Aorta (tissue), 5 donors: ENCODE measurements at regions not wholly inside any gene's neighbourhood (a gene's known extent, or its start where the extent isn't known, plus 50 kb on each side); places are given as distances from the start of the nearest gene placed in this dataset.
A peak's percentile ranks its signal among the peaks of the same experiment; 100 is the strongest.

ENCODE experiments used
- ATAC-seq: fragments of 200-7000 bp; cut with Tn5 transposase; one replicate; pipeline ENCODE4 v1.9.1; 2022; ENCODE audit warnings: moderate library complexity; ENCODE audit not compliant: low FRiP score
- DNase-seq, 2 donors: peaks; one replicate each; pipeline ENCODE4 v3.0.0-alpha.2; 2020
- H3K27ac ChIP-seq, 2 donors: one replicate each; pipeline ENCODE4 v1.5.1; 2013; ENCODE audit warnings: low read length in 2 of 2, mild to moderate bottlenecking in 2 of 2, moderate library complexity in 2 of 2, control low read depth in 1 of 2, inconsistent platforms in 1 of 2, low read depth in 1 of 2
- H3K27me3 ChIP-seq, 2 donors: one replicate each; pipeline ENCODE4 v1.6.1; 2013; ENCODE audit warnings: control low read depth in 1 of 2, low read length in 1 of 2, mild to moderate bottlenecking in 1 of 2, moderate library complexity in 1 of 2; ENCODE audit not compliant: insufficient read depth in 2 of 2, control insufficient read depth in 1 of 2
- H3K36me3 ChIP-seq, 2 donors: one replicate each; pipeline ENCODE4 v1.6.1; 2013; ENCODE audit warnings: control low read depth in 1 of 2, low read length in 1 of 2, mild to moderate bottlenecking in 1 of 2; ENCODE audit not compliant: insufficient read depth in 2 of 2, control insufficient read depth in 1 of 2
- H3K4me1 ChIP-seq, 2 donors: one replicate each; pipeline ENCODE4 v1.6.1; 2013; ENCODE audit warnings: low read length in 2 of 2, control low read depth in 1 of 2, mild to moderate bottlenecking in 1 of 2, moderate library complexity in 1 of 2; ENCODE audit not compliant: insufficient read depth in 2 of 2, control insufficient read depth in 1 of 2
- H3K4me3 ChIP-seq, 2 donors: one replicate each; pipeline ENCODE4 v1.5.1; 2013; ENCODE audit warnings: low read length in 2 of 2, control low read depth in 1 of 2, mild to moderate bottlenecking in 1 of 2
- H3K9me3 ChIP-seq: one replicate; pipeline ENCODE4 v1.6.1; 2013; ENCODE audit warnings: mild to moderate bottlenecking, low read length; ENCODE audit not compliant: control insufficient read depth
- WGBS, 2 donors: extraction: QIAGEN DNeasy Blood & Tissue Kit; methylation state at CpG; one replicate each; pipeline ENCODE4 v1.1.7; 2013; 5-methylcytosine and 5-hydroxymethylcytosine counted together
- intact Hi-C, 2 donors: fragments of 100-400 bp; cut with DNase I; formaldehyde crosslinking; loops; one replicate each; pipeline versions ENCODE4 v1.14.2 to v1.15.0; 2022
- donor health status: healthy with polysubstance abuse.
- donor health status: Bipolar disorder and iron deficiency.
- donor health status: DM: no; HTN: no; CAD: no.
- donor health status: DM: no; HTN: no; CAD: no.
- donor health status: DM: yes; HTN: yes; CAD: no.

GRCh38 chr15:62400778-62401177, 235.7 kb upstream of the C2CD4B start:
- DNase-seq (no peak), ATAC-seq (no peak)
- intact Hi-C loops, result loop anchor here (5.0 kb wide), 2 partner anchors 57 to 67 kb away; no protein-coding TSS in a partner anchor
- WGBS, 2 donors, result 37 to 43% methylated on average over 5 of the region's 5 CpGs
- Histone ChIP-seq H3K27ac (no peak overlapping the region), H3K36me3 (no peaks in the 10 kb centered on the region), H3K4me1 (peaks cover 0 to 9% of the 10 kb centered on the region in 2 donors), H3K27me3 (no peaks in the 10 kb centered on the region), H3K4me3 (no peak overlapping the region), H3K9me3 (no peaks in the 10 kb centered on the region)

GRCh38 chr15:62402687-62403086, 237.6 kb upstream of the C2CD4B start:
- H3K4me3 ChIP-seq, result no peak overlapping the region
- intact Hi-C loops, result loop anchor here (5.0 kb wide), 2 partner anchors 55 to 65 kb away; no protein-coding TSS in a partner anchor

GRCh38 chr15:62403164-62403809, 238.2 kb upstream of the C2CD4B start:
- Histone ChIP-seq H3K4me1 (peaks cover 0 to 5% of the 10 kb centered on the region in 2 donors), H3K27ac (peak overlapping the region in 1 of 2 donors; percentile 37), H3K36me3 (no peaks in the 10 kb centered on the region), H3K27me3 (no peaks in the 10 kb centered on the region), H3K9me3 (no peaks in the 10 kb centered on the region), H3K4me3 (no peak overlapping the region)
- WGBS, 2 donors, result 47 to 52% methylated on average over 8 of the region's 8 CpGs
- intact Hi-C loops, result loop anchor here (5.0 kb wide), 2 partner anchors 54 to 64 kb away; no protein-coding TSS in a partner anchor
- ATAC-seq (no peak), DNase-seq (no peak)

More at GRCh38 chr15:62402687-62403086, 237.6 kb upstream of the C2CD4B start:
- H3K36me3 ChIP-seq, result no peaks in the 10 kb centered on the region
- H3K27me3 ChIP-seq, result no peaks in the 10 kb centered on the region
- peaks cover 0 to 5% of the 10 kb centered on the region in 2 donors for H3K4me1 ChIP-seq
- WGBS, 2 donors, result 86 to 87% methylated on average over 6 of the region's 6 CpGs
- no peak for DNase-seq
- no peak for ATAC-seq
- peak overlapping the region in 1 of 2 donors; percentile 83 for H3K27ac ChIP-seq
- H3K9me3 ChIP-seq, result no peaks in the 10 kb centered on the region

- intact Hi-C loops, result loop anchor here (5.0 kb wide), 2 partner anchors 53 to 63 kb away; no protein-coding TSS in a partner anchor
- ATAC-seq, result no peak
- Histone ChIP-seq H3K27me3 (no peaks in the 10 kb centered on the region), H3K27ac (no peak overlapping the region), H3K9me3 (no peaks in the 10 kb centered on the region), H3K4me1 (peaks cover 0 to 5% of the 10 kb centered on the region in 2 donors), H3K4me3 (no peak overlapping the region), H3K36me3 (no peaks in the 10 kb centered on the region)
- no peak for DNase-seq
- 71 to 73% methylated on average over 7 of the region's 7 CpGs for WGBS, 2 donors
Observed at GRCh38 chr15:62404194-62404985, 239.3 kb upstream of the C2CD4B start.

- ATAC-seq, result no peak
- H3K4me1 ChIP-seq, result peaks cover 0 to 6% of the 10 kb centered on the region in 2 donors
- WGBS, 2 donors, result 87 to 96% methylated on average over 1 of the region's 1 CpG
Observed at GRCh38 chr15:62406305-62406891, 241.3 kb upstream of the C2CD4B start.

GRCh38 chr15:62407216-62407615, 242.1 kb upstream of the C2CD4B start:
- ATAC-seq (no peak), DNase-seq (no peak)
- intact Hi-C loops, result no loop called here
- Histone ChIP-seq H3K4me3 (no peak overlapping the region), H3K36me3 (no peaks in the 10 kb centered on the region), H3K4me1 (peaks cover 0 to 8% of the 10 kb centered on the region in 2 donors), H3K9me3 (no peaks in the 10 kb centered on the region), H3K27me3 (no peaks in the 10 kb centered on the region), H3K27ac (no peak overlapping the region)
- 86 to 89% methylated on average over 4 of the region's 4 CpGs for WGBS, 2 donors

More at GRCh38 chr15:62406305-62406891, 241.3 kb upstream of the C2CD4B start:
- Histone ChIP-seq H3K27me3 (no peaks in the 10 kb centered on the region), H3K27ac (no peak overlapping the region), H3K9me3 (no peaks in the 10 kb centered on the region), H3K4me3 (no peak overlapping the region), H3K36me3 (no peaks in the 10 kb centered on the region)
- DNase-seq, result no peak
- intact Hi-C loops, result no loop called here

GRCh38 chr15:62407962-62408361, 242.9 kb upstream of the C2CD4B start:
- no peaks in the 10 kb centered on the region for H3K27me3 ChIP-seq
- H3K36me3 ChIP-seq, result no peaks in the 10 kb centered on the region
- H3K4me3 ChIP-seq, result no peak overlapping the region
- H3K27ac ChIP-seq, result no peak overlapping the region
- H3K9me3 ChIP-seq, result no peaks in the 10 kb centered on the region
- no peak for DNase-seq
- 90% methylated on average over 4 of the region's 4 CpGs for WGBS, 2 donors
- intact Hi-C loops, result no loop called here
- ATAC-seq, result no peak
- H3K4me1 ChIP-seq, result peaks cover 4 to 8% of the 10 kb centered on the region in 2 donors

- Histone ChIP-seq H3K9me3 (no peaks in the 10 kb centered on the region), H3K36me3 (no peaks in the 10 kb centered on the region), H3K4me1 (peaks cover 11 to 13% of the 10 kb centered on the region in 2 donors), H3K27me3 (no peaks in the 10 kb centered on the region), H3K27ac (no peak overlapping the region), H3K4me3 (no peak overlapping the region)
- ATAC-seq (no peak), DNase-seq (no peak)
- intact Hi-C loops, result no loop called here
Observed at GRCh38 chr15:62409466-62409865, 244.4 kb upstream of the C2CD4B start.
